ENCODE measurements at regions not wholly inside any gene's neighbourhood (a gene's known extent, or its start where the extent isn't known, plus 50 kb on each side); places are given as distances from the start of the nearest gene placed in this dataset.

DNA sequence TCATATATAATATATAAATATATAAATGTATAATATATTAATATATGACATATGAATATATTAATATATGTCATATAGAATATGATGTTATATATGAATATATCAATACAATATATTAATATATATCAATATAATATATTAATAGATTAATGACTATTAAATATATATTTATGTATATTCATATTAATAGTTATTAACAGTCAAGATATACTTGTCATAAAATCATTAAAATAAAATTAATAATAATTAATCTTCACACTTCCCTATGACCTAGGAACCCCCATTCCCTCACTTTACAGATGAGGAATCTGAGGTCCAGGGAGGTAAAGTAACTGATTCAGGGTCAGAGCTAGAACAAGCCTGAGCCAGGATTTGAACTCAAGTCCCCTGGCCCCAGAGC is 70.6 kb upstream of the SLC6A11 start:
- TF ChIP-seq, protein P1, sequence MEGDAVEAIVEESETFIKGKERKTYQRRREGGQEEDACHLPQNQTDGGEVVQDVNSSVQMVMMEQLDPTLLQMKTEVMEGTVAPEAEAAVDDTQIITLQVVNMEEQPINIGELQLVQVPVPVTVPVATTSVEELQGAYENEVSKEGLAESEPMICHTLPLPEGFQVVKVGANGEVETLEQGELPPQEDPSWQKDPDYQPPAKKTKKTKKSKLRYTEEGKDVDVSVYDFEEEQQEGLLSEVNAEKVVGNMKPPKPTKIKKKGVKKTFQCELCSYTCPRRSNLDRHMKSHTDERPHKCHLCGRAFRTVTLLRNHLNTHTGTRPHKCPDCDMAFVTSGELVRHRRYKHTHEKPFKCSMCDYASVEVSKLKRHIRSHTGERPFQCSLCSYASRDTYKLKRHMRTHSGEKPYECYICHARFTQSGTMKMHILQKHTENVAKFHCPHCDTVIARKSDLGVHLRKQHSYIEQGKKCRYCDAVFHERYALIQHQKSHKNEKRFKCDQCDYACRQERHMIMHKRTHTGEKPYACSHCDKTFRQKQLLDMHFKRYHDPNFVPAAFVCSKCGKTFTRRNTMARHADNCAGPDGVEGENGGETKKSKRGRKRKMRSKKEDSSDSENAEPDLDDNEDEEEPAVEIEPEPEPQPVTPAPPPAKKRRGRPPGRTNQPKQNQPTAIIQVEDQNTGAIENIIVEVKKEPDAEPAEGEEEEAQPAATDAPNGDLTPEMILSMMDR (conservative IDR thresholded peaks at IDR 0.05; ENCODE audit: low read length): no peak
- TF ChIP-seq EZH2phosphoT487 (IDR thresholded peaks at IDR 0.05; ENCODE audit: borderline replicate concordance, low read depth, low read length): no peak

All from OCI-LY7 (cell line).